ENCODE measurements at regions not wholly inside any gene's neighbourhood (a gene's known extent, or its start where the extent isn't known, plus 50 kb on each side); places are given as distances from the start of the nearest gene placed in this dataset.
A peak's percentile ranks its signal among the peaks of the same experiment; 100 is the strongest.

DNA sequence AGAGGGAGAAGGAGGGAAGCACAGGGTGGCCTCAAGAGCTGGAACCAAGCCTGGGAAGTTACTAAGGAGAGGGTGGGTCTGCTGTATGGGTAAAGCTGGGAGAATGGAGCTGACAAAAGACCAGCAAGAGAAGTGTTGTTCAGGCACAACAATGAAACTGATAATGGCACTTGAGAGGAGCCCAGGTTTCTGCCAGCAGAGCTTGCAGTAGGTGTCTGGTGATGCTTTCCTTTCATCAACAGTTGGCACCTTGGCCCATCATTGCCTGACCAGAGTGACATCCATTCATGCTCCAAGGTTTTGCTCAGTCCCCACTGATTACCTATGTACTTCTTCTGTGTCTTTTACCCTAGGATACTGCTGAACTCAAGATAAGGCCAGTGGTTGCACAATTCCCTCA, 92.9 kb upstream of the CXCR4 start:
- DNase-seq: no peak

DNA sequence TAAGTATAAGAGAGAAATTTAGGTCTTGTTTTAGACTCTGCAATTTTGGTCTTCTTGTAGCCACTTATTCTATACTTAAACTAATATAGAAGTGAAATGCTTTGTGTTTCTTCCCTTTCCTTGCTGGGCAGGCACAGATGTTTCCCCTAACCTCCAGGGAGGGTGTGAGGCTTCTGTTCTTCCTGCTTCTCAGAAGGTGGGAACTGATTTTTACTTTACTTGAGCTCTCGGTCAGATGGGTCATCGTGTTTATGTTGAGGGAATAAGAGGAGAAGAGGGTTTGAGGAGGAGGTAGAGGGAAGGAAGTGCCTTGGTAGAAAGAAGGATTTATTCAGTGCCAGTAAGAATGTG, 92.5 kb upstream of the CXCR4 start:
- DNase-seq: peak in 1 of 2 donors; percentile 73

DNA sequence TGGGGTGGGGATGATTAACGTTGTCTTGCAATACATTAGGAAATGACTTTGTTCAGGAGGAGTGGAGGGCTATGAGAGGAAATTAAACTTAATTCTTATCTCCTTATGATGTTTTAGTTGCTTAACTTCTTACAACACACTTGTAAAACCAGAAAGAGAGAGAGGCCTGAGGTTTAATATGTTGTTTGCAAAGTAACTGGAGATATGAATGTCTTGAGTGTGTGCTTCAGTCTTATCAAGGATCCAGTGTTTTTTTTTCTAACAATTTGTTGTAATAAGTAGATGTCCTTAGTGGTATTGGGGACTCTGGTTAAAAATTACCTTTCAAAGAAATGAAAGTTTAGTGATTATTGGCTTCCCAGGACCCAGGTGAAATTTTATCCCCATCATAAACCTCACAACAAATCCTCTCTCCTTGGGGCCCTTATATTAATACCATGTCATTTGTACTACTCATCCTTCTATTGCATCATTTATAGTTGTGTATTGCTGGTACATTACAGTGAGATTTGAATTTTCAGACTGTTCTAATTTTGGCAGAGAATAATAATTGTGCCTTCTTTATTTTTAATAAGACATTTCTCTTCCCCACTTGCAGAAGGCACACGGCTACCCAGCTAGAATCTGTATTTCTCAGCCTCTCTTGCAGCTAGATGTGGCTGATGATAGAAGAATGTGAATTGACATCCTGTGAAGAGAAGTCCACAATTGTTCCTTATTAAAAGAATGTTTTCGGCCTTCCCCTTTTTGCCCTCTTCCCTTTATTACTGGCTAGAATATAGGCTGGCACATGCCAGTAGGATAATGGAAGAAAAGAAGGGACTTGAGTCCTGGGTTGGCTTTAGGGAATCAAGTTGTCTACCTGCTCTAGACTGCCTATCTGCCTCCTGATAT, 91.9 kb upstream of the CXCR4 start:
- DNase-seq: no peak

DNA sequence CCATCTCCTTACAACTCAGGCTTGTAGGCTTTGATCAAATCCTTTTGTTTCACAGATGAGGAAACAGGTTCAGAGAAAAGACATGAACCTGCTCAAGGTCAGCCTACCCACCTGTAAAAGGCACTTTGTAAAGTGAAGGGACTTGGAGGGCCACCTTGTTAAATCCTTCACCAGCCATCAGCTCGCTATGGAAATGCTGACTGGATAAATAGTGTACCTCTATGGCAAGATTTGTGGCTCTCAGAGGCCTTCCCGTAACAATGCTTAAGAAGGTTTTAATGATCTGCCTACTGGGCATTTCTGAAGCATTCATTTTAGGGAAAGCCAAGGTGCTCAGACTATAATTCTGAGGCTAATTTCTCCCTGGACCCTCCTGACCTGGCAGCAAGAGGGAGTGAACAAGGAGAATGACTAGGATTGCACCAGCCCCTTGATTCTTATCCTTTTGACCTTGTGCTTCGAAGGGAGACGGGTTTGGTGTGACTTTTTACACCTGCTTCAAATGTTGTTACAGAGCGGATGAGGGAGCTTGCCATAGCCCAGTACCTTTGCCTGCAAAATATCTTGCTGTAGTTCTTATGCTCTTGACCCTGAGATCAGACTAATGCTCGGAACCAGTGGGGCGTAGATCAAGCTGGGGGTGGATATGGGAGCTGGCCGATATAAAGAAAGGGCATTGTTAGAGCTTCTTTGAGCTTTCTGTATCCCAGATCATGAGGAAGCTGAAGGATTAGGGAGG, 90.9 kb upstream of the CXCR4 start:
- no peak for DNase-seq

DNA sequence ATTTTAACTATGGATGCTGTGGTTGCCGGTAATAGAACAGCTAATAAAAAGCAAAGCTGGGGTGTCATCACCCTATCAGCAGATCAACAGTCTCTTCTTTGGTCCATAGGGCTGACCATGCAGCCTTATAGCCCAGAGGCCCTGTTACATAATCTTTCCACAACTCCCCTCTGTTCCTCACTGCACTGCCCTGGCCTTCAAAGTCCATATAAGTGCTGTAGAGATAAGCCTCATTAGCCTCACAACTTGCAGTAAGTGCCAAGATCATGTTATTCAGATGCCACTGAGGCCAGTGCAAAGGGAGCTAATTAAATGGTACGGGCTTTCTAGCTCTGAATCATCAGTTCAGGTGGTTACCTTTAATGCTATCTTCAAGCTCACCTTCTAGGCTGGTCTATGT, 89.7 kb upstream of the CXCR4 start:
- no peak for DNase-seq

DNA sequence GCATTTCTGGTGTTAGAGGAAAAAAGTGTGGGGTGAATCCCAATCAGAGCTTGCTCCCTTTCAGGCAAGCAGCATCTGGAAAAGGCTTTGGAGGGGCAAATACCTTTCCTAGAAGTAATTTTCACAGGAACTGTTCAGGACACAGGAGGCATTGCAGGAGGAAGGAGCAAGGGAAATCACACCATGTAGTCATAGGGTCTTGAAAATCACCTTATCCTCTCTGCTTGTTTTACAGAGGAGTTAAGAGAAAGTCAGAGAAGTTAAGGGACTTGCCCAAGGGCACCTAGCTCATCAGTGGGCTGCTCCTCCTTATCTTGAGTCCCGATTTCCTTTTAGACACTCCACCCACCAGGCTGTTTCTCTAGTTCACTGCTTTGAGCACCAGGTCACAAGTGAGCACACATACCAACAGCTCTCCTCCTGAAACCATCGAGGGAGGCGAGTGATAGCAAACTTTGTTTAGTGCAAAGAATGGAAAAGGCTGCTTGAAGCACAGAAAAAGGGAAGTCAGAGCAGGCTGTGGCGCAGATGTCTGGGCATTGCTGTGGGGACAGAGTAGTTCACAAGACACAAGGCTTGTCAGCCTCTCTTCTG, 89.2 kb upstream of the CXCR4 start:
- peak; percentile 11 to 92 for DNase-seq

DNA sequence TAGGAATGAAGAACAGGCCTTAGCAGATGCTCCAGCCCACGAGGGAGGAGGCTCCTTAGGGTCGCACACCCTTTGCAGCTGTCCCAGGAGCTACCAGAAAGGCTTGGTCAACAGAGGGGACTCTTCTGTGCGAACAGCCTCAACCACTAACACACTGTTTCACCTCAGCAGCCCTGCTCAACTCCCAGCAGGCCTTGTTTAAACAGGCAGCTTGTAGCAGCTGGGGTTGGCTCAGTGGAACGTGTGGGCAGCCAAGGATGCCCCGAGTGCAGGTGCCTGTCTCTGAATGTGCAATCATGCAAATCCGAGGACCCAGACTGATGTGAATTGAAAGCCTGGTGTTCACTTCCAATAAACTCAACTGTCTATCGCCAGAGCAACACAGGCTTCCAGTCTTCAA, 88.7 kb upstream of the CXCR4 start:
- DNase-seq: no peak

DNA sequence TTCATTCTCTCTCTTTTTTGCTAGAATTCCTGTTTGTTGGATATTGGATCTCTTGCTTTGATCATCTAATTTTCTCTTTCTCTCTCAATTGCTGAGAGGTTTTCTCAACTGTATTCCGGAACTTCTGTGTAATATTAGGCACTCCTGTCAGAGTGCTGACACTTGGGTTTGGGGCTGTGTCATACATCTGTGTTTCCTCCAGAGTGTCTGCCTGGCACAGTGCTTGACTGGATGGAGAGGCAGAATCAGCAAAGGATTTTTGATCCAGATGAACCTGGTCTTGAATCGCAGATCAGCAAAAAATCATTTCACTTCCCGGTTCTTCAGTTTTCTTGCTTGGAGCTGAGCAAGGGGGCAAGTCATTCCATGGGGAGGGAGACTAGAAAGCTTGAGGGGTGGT, 87.7 kb upstream of the CXCR4 start:
- no peak for DNase-seq

DNA sequence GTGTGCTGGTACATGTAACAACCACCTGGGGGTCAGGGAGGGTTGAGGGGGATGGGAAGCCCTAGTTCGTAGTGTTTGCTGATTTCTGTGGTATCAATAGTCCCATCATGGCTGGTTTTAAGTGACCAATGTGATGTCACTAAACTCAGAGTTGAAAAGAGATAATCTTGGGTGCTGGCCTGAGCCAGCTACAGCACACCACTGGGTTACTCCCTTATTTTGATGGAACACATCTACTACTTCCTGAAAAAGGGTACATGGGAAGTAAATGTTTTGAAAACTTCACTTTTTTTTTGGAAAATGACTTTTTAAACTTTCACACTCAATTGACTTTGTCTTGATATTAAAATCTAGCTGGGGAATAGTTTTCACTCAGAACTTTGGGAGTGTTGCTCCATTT, 87.0 kb upstream of the CXCR4 start:
- DNase-seq: no peak

DNA sequence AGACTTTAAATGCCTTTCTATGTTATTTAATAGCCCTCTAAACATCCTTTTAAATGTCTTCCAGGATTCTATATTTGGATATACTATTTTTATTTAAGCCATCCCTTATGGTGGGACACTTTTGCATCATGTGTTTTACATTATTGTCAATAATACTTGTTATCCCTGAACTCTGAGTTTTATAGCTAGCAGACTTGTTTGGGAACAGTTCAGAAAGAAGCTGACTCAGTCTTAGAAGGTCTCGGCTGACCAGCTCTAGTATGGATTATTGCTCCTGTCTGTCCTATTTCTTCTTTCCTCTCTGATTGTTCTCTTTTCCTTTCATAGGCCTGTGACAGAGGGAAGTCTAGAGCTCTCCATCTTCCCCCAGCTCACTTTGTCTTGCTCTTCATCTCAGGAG, 77.3 kb upstream of the CXCR4 start:
- no peak for DNase-seq

DNA sequence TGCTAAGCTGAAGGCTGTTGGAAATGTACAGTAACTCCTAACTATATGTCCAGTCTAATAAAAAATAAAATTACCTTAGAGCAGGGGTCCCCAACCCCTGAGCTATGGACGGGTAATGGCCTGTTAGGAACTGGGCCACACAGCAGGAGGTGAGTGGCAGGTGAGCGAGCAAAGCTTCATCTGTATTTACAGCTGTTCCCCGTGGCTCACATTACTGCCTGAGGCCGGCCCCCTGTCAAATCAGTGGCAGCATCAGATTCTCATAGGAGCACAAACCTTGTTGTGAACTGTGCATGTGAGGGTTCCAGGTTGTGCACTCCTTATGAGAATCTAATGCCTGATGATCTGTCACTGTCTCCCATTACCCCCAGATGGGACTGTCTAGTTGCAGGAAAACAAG, 73.1 kb upstream of the CXCR4 start:
- DNase-seq: no peak

DNA sequence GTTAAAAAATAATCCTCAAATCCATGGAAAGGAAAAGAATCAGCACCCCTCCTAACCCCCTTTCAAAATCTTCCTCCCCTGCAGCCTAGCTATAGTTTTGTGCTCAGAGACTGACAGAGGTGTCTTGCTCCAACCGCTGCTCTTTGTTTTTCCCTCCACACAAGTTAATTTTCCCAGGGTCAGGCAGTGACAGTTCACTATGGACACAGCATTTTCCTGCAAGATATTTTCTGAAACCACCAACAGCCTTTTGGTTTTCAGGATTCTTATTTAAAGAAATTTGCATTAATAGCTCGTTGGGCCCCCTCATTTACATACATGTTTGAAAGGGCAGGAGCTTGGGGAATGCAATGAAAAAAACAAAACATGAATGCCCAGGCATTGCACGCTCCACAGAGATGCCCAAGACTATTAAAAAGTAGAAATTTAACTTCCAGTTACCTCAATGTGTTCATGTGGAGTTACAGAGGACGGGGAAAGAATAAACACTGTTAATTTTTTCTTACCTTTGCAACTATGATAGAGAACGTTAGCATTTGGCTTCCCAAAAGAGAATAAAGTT, 71.4 kb upstream of the CXCR4 start:
- DNase-seq: no peak

DNA sequence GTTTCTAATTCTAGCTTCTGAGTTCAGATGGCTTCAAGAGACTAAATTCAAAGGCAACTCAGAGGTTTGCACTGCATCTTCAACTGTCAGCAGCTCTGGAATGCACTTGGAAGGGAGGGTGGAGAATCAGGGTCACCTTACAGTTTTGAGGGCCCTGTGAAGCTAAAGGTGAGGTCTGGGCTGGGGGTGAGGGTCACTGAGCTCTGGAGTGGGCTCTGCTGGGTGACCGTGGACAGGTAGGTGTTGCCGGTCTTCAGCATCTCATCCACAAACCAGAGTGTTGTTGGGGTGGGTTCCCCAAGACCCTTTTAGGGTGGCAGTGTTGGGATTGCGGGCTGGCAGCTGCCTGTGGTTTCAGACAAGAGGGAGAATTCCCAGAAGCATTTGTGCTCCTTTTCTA, 70.1 kb upstream of the CXCR4 start:
- DNase-seq: no peak

DNA sequence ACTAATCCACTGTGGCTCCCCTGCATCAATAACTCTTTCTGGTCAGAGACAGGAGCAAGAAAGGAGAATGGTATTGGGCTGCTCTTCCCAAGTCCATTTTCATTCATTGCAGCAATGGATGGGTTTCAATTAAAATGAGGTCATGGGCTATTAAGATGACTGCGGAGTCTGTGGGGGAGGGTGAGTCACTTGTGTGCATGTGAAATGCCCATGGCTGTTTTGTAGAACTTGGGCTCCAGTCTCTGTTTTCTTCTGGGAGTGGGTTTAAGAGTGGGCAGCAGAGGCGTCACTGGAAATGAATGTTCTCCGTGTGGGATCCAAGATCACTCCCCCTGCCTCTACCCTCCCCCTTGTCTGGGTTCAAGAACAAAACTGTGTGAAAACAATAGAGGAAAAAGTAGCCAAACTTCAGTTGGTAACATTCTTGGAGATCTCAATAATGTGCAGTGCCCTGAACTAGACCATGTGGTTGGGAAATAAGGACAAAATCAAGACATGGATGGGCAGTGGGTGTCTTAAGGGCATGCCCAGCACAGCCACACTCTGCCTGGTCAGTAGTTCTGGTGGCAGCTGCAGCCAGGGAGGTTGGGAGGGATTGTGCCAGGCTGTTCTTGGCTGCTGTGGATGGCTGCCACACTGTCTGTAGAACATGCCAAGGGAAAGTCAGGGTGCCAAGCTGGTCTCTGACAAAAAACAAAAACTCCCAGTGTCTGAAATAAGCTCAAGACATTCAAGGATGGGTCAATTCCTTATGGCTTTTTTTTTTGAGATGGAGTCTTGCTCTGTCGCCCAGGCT, 68.2 kb upstream of the CXCR4 start:
- no peak for DNase-seq

DNA sequence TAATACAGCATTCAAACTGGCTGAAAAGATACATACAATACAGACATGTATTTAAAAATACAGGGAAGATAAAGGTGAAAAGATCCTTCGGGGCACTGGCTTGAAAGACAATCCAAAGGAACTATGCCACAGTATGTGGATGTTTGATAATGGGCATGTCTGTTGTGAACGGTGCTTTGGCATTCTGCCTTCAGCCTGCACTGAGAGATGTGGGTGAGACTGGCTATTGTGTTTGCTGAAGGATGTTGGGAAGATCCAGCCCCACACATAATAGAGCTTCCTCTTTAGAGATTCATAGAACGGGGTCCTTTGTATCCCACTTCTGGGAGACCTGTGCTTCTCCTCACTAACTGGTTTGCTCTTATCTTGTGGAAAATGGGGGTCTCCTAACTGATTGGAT, 65.1 kb upstream of the CXCR4 start:
- DNase-seq: no peak

DNA sequence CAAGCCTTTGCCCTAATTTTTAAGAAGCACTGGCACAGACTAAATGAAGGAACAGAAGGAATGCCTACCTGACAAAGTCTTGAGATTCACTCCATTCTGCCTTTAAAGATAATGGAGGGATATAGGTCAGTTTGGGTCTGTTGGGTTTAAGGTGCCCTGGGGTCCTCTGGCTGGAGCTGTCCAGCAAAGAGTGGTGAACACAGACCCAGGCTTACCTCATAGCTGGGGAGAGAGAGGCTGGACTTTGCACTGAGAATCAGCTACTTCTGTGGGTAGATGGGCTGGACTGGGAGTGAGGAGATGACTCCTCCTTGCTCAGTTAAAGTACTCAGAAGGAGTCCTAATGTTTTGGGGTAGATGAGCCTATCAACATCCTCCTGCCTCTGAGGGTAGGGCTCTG, 64.4 kb upstream of the CXCR4 start:
- DNase-seq: no peak

DNA sequence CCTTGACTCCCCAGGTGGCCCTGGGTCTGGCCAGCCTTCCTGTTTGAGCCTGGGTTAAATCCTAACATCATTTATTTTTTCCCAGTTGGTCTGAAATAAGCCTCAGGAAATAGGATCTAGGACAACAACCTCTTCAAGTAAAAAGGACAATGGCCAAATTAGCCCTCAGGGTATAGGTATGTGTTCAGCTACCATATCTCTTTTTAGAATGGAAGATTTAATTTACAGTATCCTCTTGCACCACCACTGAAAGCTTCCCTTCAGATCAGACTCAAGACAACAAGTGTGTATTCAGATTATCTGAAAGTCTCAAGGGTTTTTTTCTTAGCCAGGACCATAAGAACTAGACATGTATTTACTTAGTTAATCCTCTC, 61.6 kb upstream of the CXCR4 start:
- no peak for DNase-seq

DNA sequence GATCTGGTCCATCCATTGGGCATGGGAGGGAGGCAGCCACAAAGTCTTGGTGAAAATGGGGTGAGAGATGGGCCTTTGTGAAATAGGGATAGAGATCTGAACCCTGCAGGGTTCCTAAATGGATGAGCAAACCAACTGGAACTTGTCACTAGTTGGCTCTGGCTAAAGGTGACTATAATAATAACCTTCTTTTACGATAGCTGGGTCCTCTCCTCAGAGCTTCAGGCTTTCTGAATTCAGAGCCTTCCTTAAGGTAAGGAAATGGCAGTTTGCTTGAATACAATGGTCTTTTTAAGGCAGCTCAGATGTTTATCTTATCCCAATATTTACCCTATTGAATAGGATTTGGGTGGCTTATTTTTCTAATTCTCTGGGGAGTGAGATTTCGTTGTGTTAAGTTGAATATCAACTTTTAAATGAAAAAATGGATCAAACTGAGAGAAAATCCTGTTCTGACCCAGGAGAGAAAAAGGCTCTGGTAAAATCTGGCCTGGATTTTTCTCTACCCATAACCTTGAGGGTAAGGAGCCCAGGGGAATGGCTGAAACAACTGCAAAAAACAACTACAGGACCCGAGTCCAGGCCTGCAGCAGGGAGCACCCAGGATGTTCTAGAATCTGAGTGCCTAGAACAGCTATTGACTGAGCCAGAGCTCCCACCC, 61.1 kb upstream of the CXCR4 start:
- DNase-seq: no peak

DNA sequence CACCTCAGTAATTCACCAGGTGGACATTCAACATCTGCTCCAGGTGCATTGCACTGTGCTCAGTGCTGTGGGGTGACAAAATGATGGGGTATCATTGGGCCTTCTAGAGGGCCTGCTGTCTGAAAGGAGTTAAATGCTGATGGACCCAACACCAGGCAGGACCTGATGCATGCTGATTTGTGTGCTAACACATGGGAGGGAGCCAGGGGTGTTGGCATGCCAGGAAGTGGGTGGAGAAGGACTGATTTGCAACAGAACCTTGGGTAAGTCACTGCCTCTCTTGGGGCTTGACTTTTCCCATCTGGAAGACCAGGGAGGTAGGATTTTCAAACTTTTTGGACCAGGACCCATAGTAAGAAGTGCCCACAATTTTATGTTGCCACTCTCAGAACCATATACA, 57.9 kb upstream of the CXCR4 start:
- no peak for DNase-seq

DNA sequence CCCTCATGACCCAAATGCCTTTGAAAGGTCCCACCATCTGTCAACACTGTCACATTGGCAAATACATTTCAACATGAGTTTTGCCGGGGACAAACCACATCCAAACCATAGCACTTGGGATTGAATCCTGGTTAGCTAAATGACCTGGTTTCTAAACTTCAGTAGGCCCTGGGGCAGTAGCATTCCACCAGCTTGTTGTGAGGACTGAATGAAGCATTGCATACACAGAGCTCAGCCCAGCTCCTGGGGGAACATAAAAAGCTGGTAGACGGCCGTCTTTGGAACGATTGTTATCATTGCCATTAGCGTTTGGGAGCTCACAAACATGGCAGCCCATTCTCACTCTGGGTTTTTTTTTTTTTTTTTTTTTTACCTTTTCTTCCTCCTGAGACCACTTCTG, 57.5 kb upstream of the CXCR4 start:
- no peak for DNase-seq

DNA sequence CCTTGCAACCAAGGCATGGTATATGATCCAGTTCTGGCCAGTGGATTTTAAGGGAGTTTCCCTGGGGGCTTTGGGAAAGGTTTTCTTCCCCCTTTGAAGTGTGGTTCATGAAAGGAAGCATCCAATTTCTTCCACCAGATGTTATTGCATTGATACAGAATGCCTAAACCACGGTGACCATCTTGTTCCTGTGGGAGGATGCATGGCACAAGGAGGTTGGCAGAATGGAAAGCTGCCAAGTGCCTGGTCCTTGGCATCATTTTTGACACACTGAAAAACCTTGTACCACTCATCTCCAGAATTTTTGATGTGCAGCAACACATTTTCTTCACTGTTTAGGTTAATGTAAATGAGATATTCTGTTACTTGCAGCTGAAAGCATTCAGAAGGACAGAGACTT, 55.2 kb upstream of the CXCR4 start:
- DNase-seq: no peak

DNA sequence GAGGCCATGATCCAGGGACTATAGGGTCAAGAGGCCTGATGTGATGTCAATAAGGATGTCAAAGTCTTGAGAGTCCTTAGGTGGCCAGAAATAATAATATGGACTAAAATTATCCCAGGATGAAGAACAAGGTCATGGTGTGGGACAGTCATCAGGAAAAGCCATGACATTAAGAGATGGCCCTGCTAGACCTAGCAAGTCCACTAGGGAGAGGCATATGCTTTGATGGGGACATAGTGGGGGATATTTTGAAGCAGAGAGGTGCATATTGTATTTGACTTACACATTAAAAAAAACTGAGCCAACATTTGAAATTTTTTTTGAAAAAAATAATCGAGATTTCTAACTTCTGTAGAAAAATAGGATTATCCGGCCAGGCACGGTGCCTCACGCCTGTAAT, 53.3 kb upstream of the CXCR4 start:
- no peak for DNase-seq

DNA sequence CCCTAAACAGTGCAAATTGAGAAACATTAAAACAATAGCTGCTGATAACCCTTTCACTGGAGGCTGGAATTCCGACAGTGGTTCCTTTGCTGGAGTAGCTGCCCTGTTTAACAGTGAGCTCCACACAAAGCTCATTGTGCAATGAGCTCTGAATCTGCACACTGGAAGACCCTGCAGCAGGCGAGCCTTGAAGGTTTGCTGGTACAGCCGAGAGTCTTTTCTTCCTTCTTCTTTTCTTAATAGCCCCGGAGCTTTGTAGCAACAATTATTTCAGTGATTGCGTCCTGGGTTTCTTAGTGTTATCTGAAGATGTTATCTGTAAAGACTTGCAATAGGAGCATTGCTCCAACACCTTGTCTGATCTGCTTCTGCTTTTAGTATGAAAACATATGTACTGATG, 50.8 kb upstream of the CXCR4 start:
- no peak for DNase-seq

Measured in bone marrow (tissue), 2 donors.